ENCODE measurements at regions not wholly inside any gene's neighbourhood (a gene's known extent, or its start where the extent isn't known, plus 50 kb on each side); places are given as distances from the start of the nearest gene placed in this dataset.
"Not testable (repeated sequence)": the region's sequence is repeated elsewhere in the genome, so short reads cannot be mapped to it uniquely, and the experiment has no call there.

- H3K79me2 ChIP-seq (ENCODE audit: low read length); H3K27ac ChIP-seq (ENCODE audit: low read length); H3K27me3 ChIP-seq (ENCODE audit: low read length); H3K4me1 ChIP-seq (ENCODE audit: low read length); H3K36me3 ChIP-seq (ENCODE audit: insufficient read depth, low read length); H3K9me2 ChIP-seq (replicated peaks; ENCODE audit: insufficient read depth, low read length); H3K4me3 ChIP-seq (ENCODE audit: low read length); H3K4me2 ChIP-seq (ENCODE audit: low read depth, low read length, poor library complexity, severe bottlenecking); H3K9ac ChIP-seq (ENCODE audit: low read length); DNase-seq; H3K9me3 ChIP-seq (ENCODE audit: low read length); H4K20me1 ChIP-seq (ENCODE audit: insufficient read depth, low read depth, low read length); H2AFZ ChIP-seq (ENCODE audit: low read length): not testable (repeated sequence)
These were observed 87.3 kb upstream of the DAPK1 start for GRCh38 chr9:87410047-87411005.

GRCh38 chr9:87420884-87421283 lies 76.8 kb upstream of the DAPK1 start:
- H3K27me3 ChIP-seq (ENCODE audit: low read length) = no peaks in the 10 kb centered on the region
- H3K4me1 ChIP-seq (ENCODE audit: low read length) = no peaks in the 10 kb centered on the region
- no peaks in the 10 kb centered on the region for H3K9me2 ChIP-seq (replicated peaks; ENCODE audit: insufficient read depth, low read length)
- no peak overlapping the region for H3K4me3 ChIP-seq (ENCODE audit: low read length)
- DNase-seq = no peak
- H3K4me2 ChIP-seq (ENCODE audit: low read depth, low read length, poor library complexity, severe bottlenecking) = no peak overlapping the region
- H3K9ac ChIP-seq (ENCODE audit: low read length) = no peak overlapping the region
- no peaks in the 10 kb centered on the region for H3K79me2 ChIP-seq (ENCODE audit: low read length)
- H3K27ac ChIP-seq (ENCODE audit: low read length) = no peak overlapping the region
- no peaks in the 10 kb centered on the region for H3K36me3 ChIP-seq (ENCODE audit: insufficient read depth, low read length)
- peaks cover 3% of the 10 kb centered on the region; the same call in 1 of the 2 replicates for H3K9me3 ChIP-seq (ENCODE audit: low read length)
- no peak overlapping the region for H2AFZ ChIP-seq (ENCODE audit: low read length)
- H4K20me1 ChIP-seq (ENCODE audit: insufficient read depth, low read depth, low read length) = no peaks in the 10 kb centered on the region

DNA sequence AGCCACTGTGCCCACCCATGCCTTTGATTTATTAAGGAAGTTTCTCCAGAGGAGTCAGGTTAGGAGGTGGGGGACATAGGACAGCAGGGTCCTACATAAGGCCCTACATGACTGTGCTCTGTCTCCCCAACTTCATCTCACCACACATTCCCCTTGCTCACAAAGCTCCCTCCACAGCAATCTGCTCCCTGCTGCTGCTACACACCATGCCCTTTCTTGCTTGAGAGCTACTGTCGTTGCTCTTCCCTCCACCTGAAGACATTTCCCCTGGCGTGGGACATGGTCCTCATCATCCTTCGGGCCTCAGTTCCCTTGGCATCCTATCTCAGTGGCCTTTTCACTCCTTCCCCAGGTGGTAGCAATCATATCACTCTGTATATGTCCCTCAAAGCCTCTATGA lies 75.9 kb upstream of the DAPK1 start:
- Histone ChIP-seq H3K4me1 (ENCODE audit: low read length) (no peaks in the 10 kb centered on the region), H4K20me1 (ENCODE audit: insufficient read depth, low read depth, low read length) (no peaks in the 10 kb centered on the region), H3K79me2 (ENCODE audit: low read length) (no peaks in the 10 kb centered on the region), H3K9me3 (ENCODE audit: low read length) (peaks cover 3% of the 10 kb centered on the region; the same call in 1 of the 2 replicates), H3K4me2 (ENCODE audit: low read depth, low read length, poor library complexity, severe bottlenecking) (no peak overlapping the region), H3K36me3 (ENCODE audit: insufficient read depth, low read length) (no peaks in the 10 kb centered on the region), H3K4me3 (ENCODE audit: low read length) (no peak overlapping the region), H2AFZ (ENCODE audit: low read length) (no peak overlapping the region), H3K9ac (ENCODE audit: low read length) (no peak overlapping the region), H3K27me3 (ENCODE audit: low read length) (no peaks in the 10 kb centered on the region), H3K9me2 (replicated peaks; ENCODE audit: insufficient read depth, low read length) (no peaks in the 10 kb centered on the region), H3K27ac (ENCODE audit: low read length) (no peak overlapping the region)
- no peak for DNase-seq

GRCh38 chr9:87422999-87423398 lies 74.7 kb upstream of the DAPK1 start:
- Histone ChIP-seq H3K27ac (ENCODE audit: low read length) (no peak overlapping the region), H4K20me1 (ENCODE audit: insufficient read depth, low read depth, low read length) (no peaks in the 10 kb centered on the region), H3K36me3 (ENCODE audit: insufficient read depth, low read length) (no peaks in the 10 kb centered on the region), H3K4me2 (ENCODE audit: low read depth, low read length, poor library complexity, severe bottlenecking) (no peak overlapping the region), H3K9me3 (ENCODE audit: low read length) (peaks cover 3% of the 10 kb centered on the region; the same call in 1 of the 2 replicates), H3K9ac (ENCODE audit: low read length) (no peak overlapping the region), H3K4me3 (ENCODE audit: low read length) (no peak overlapping the region), H2AFZ (ENCODE audit: low read length) (no peak overlapping the region), H3K27me3 (ENCODE audit: low read length) (no peaks in the 10 kb centered on the region), H3K79me2 (ENCODE audit: low read length) (no peaks in the 10 kb centered on the region), H3K4me1 (ENCODE audit: low read length) (no peaks in the 10 kb centered on the region), H3K9me2 (replicated peaks; ENCODE audit: insufficient read depth, low read length) (no peaks in the 10 kb centered on the region)
- DNase-seq = no peak

- not testable (repeated sequence) for DNase-seq; H3K9ac ChIP-seq (ENCODE audit: low read length); H3K27ac ChIP-seq (ENCODE audit: low read length); H3K79me2 ChIP-seq (ENCODE audit: low read length); H3K4me2 ChIP-seq (ENCODE audit: low read depth, low read length, poor library complexity, severe bottlenecking); H3K27me3 ChIP-seq (ENCODE audit: low read length); H3K4me1 ChIP-seq (ENCODE audit: low read length); H2AFZ ChIP-seq (ENCODE audit: low read length); H4K20me1 ChIP-seq (ENCODE audit: insufficient read depth, low read depth, low read length); H3K9me3 ChIP-seq (ENCODE audit: low read length); H3K4me3 ChIP-seq (ENCODE audit: low read length); H3K36me3 ChIP-seq (ENCODE audit: insufficient read depth, low read length); H3K9me2 ChIP-seq (replicated peaks; ENCODE audit: insufficient read depth, low read length)
These were observed 73.8 kb upstream of the DAPK1 start for GRCh38 chr9:87423885-87424284.

- no peak overlapping the region for H2AFZ ChIP-seq (ENCODE audit: low read length)
These were observed 72.5 kb upstream of the DAPK1 start for GRCh38 chr9:87425202-87425601.

GRCh38 chr9:87427851-87428506 lies 69.7 kb upstream of the DAPK1 start:
- H3K79me2 ChIP-seq (ENCODE audit: low read length) = no peaks in the 10 kb centered on the region
- no peak overlapping the region for H2AFZ ChIP-seq (ENCODE audit: low read length)
- no peaks in the 10 kb centered on the region for H4K20me1 ChIP-seq (ENCODE audit: insufficient read depth, low read depth, low read length)
- no peaks in the 10 kb centered on the region for H3K4me1 ChIP-seq (ENCODE audit: low read length)
- no peaks in the 10 kb centered on the region for H3K9me2 ChIP-seq (replicated peaks; ENCODE audit: insufficient read depth, low read length)
- no peaks in the 10 kb centered on the region for H3K36me3 ChIP-seq (ENCODE audit: insufficient read depth, low read length)
- no peak overlapping the region for H3K4me3 ChIP-seq (ENCODE audit: low read length)
- no peak overlapping the region for H3K9ac ChIP-seq (ENCODE audit: low read length)
- H3K27ac ChIP-seq (ENCODE audit: low read length) = no peak overlapping the region
- no peak overlapping the region for H3K4me2 ChIP-seq (ENCODE audit: low read depth, low read length, poor library complexity, severe bottlenecking)
- H3K9me3 ChIP-seq (ENCODE audit: low read length) = peaks cover 3% of the 10 kb centered on the region; the same call in 1 of the 2 replicates
- H3K27me3 ChIP-seq (ENCODE audit: low read length) = no peaks in the 10 kb centered on the region
- no peak for DNase-seq

More at GRCh38 chr9:87425202-87425601, 72.5 kb upstream of the DAPK1 start:
- H4K20me1 ChIP-seq (ENCODE audit: insufficient read depth, low read depth, low read length) = no peaks in the 10 kb centered on the region
- H3K36me3 ChIP-seq (ENCODE audit: insufficient read depth, low read length) = no peaks in the 10 kb centered on the region
- no peaks in the 10 kb centered on the region for H3K79me2 ChIP-seq (ENCODE audit: low read length)
- no peaks in the 10 kb centered on the region for H3K4me1 ChIP-seq (ENCODE audit: low read length)
- H3K27me3 ChIP-seq (ENCODE audit: low read length) = no peaks in the 10 kb centered on the region
- H3K9me3 ChIP-seq (ENCODE audit: low read length) = peaks cover 3% of the 10 kb centered on the region; the same call in 1 of the 2 replicates
- no peaks in the 10 kb centered on the region for H3K9me2 ChIP-seq (replicated peaks; ENCODE audit: insufficient read depth, low read length)
- H3K4me2 ChIP-seq (ENCODE audit: low read depth, low read length, poor library complexity, severe bottlenecking) = no peak overlapping the region
- H3K4me3 ChIP-seq (ENCODE audit: low read length) = no peak overlapping the region
- DNase-seq = no peak
- H3K9ac ChIP-seq (ENCODE audit: low read length) = no peak overlapping the region
- H3K27ac ChIP-seq (ENCODE audit: low read length) = no peak overlapping the region

DNA sequence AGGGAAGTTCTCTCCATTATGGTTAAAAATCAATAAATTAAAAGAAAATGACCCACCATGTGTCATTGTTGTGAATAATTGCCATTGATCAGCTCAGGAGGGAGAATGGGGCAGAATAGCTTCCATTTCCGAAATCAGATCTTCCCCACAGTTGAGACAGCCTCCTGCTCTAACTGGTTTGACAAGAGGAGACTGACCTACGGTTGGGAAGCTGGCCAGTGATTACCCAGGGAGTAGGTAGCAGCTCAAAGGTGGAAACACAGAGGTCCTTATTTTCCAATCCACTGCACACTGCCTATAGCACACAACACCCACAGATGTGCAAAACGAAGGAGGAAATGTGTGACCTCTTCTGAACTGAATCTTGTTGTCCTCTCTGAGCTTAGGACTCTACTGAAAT lies 69.0 kb upstream of the DAPK1 start:
- no peak overlapping the region for H3K27ac ChIP-seq (ENCODE audit: low read length)
- H3K4me3 ChIP-seq (ENCODE audit: low read length) = no peak overlapping the region
- no peak for DNase-seq
- no peak overlapping the region for H2AFZ ChIP-seq (ENCODE audit: low read length)
- no peaks in the 10 kb centered on the region for H3K9me2 ChIP-seq (replicated peaks; ENCODE audit: insufficient read depth, low read length)
- H3K4me2 ChIP-seq (ENCODE audit: low read depth, low read length, poor library complexity, severe bottlenecking) = no peak overlapping the region
- H3K27me3 ChIP-seq (ENCODE audit: low read length) = no peaks in the 10 kb centered on the region
- no peaks in the 10 kb centered on the region for H3K4me1 ChIP-seq (ENCODE audit: low read length)
- H3K9ac ChIP-seq (ENCODE audit: low read length) = no peak overlapping the region
- H3K9me3 ChIP-seq (ENCODE audit: low read length) = peaks cover 3% of the 10 kb centered on the region; the same call in 1 of the 2 replicates
- no peaks in the 10 kb centered on the region for H3K79me2 ChIP-seq (ENCODE audit: low read length)
- no peaks in the 10 kb centered on the region for H3K36me3 ChIP-seq (ENCODE audit: insufficient read depth, low read length)
- H4K20me1 ChIP-seq (ENCODE audit: insufficient read depth, low read depth, low read length) = no peaks in the 10 kb centered on the region

All from Karpas-422 (cell line).